ENCODE measurements at regions not wholly inside any gene's neighbourhood (a gene's known extent, or its start where the extent isn't known, plus 50 kb on each side); places are given as distances from the start of the nearest gene placed in this dataset.
"Not testable (repeated sequence)": the region's sequence is repeated elsewhere in the genome, so short reads cannot be mapped to it uniquely, and the experiment has no call there.

DNA sequence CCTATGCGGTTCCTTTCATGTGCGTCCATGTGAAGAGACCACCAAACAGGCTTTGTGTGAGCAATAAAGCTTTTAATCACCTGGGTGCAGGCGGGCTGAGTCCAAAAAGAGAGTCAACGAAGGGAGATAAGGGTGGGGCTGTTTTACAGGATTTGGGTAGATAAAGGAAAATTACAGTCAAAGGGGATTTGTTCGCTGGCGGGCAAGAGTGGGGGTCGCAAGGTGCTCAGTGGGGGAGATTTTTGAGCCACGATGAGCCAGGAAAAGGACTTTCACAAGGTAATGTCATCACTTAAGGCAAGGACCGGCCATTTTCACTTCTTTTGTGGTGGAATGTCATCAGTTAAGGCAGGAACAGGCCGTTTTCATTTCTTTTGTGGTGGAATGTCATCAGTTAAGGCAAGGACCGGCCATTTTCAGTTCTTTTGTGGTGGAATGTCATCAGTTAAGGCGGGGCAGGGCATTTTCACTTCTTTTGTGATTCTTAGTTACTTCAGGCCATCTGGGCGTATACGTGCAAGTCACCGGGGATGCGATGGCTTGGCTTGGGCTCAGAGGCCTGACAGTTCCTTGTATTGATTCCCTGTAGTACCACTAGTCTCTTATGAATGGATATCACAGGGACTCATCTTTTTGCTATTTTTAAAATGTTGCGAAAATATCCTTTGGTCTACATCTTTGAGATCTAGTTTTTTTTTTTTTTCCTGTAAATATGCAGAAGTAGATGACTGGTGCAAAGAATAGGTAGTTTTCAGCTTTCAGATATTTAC lies 371.2 kb upstream of the SEMA6A start:
- TF ChIP-seq, protein P1, sequence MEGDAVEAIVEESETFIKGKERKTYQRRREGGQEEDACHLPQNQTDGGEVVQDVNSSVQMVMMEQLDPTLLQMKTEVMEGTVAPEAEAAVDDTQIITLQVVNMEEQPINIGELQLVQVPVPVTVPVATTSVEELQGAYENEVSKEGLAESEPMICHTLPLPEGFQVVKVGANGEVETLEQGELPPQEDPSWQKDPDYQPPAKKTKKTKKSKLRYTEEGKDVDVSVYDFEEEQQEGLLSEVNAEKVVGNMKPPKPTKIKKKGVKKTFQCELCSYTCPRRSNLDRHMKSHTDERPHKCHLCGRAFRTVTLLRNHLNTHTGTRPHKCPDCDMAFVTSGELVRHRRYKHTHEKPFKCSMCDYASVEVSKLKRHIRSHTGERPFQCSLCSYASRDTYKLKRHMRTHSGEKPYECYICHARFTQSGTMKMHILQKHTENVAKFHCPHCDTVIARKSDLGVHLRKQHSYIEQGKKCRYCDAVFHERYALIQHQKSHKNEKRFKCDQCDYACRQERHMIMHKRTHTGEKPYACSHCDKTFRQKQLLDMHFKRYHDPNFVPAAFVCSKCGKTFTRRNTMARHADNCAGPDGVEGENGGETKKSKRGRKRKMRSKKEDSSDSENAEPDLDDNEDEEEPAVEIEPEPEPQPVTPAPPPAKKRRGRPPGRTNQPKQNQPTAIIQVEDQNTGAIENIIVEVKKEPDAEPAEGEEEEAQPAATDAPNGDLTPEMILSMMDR (IDR thresholded peaks at IDR 0.05) = not testable (repeated sequence)
- not testable (repeated sequence) for TF ChIP-seq POLR2A (IDR thresholded peaks at IDR 0.05)

Measured in thyroid gland (tissue), 4 donors.